HG02840 (cell line): ENCODE measurements at regions not wholly inside any gene's neighbourhood (a gene's known extent, or its start where the extent isn't known, plus 50 kb on each side); places are given as distances from the start of the nearest gene placed in this dataset.

ENCODE experiments used
- ATAC-seq: cut with Tn5 transposase; IDR thresholded peaks from one replicate; pipeline ENCODE4 v1.9.1; 2021; ENCODE audit warnings: mild to moderate bottlenecking, moderate library complexity, moderate number of reproducible peaks; ENCODE audit not compliant: unreplicated experiment, low FRiP score

GRCh38 chr15:62782071-62782841 is 260.3 kb upstream of the TPM1 start:
- no peak for ATAC-seq

GRCh38 chr15:62782896-62783295 is 259.7 kb upstream of the TPM1 start:
- no peak for ATAC-seq

GRCh38 chr15:62783303-62783957 is 259.1 kb upstream of the TPM1 start:
- ATAC-seq, result no peak

GRCh38 chr15:62785881-62786828 is 256.4 kb upstream of the TPM1 start:
- no peak for ATAC-seq

- no peak for ATAC-seq
These were observed 255.1 kb upstream of the TPM1 start for GRCh38 chr15:62787401-62787800.

- no peak for ATAC-seq
These were observed 254.3 kb upstream of the TPM1 start for GRCh38 chr15:62788224-62788623.

GRCh38 chr15:62790546-62790945 is 252.0 kb upstream of the TPM1 start:
- ATAC-seq, result no peak

GRCh38 chr15:62791694-62792093 is 250.9 kb upstream of the TPM1 start:
- no peak for ATAC-seq

GRCh38 chr15:62792986-62793751 is 249.4 kb upstream of the TPM1 start:
- ATAC-seq, result no peak

- no peak for ATAC-seq
These were observed 248.8 kb upstream of the TPM1 start for GRCh38 chr15:62793752-62794144.

GRCh38 chr15:62795171-62795570 is 247.4 kb upstream of the TPM1 start:
- ATAC-seq, result no peak

GRCh38 chr15:62795700-62796695 is 246.5 kb upstream of the TPM1 start:
- ATAC-seq, result no peak

GRCh38 chr15:62797171-62797570 is 245.4 kb upstream of the TPM1 start:
- ATAC-seq, result no peak

GRCh38 chr15:62798536-62798935 is 244.0 kb upstream of the TPM1 start:
- no peak for ATAC-seq

- no peak for ATAC-seq
These were observed 243.5 kb upstream of the TPM1 start for GRCh38 chr15:62799037-62799436.

GRCh38 chr15:62799919-62800318 is 242.6 kb upstream of the TPM1 start:
- no peak for ATAC-seq

GRCh38 chr15:62802612-62803011 is 239.9 kb upstream of the TPM1 start:
- no peak for ATAC-seq

GRCh38 chr15:62803856-62804400 is 238.6 kb upstream of the TPM1 start:
- ATAC-seq, result no peak

GRCh38 chr15:62805502-62805901 is 237.0 kb upstream of the TPM1 start:
- ATAC-seq, result no peak
